ENCODE measurements at regions not wholly inside any gene's neighbourhood (a gene's known extent, or its start where the extent isn't known, plus 50 kb on each side); places are given as distances from the start of the nearest gene placed in this dataset.

- no peak for DNase-seq (ENCODE audit: low spot score)
- no peak overlapping the region for H3K27ac ChIP-seq
- ChIA-PET POLR2A (ENCODE audit: low non-redundant PET) (no interaction called here), CTCF (no interaction called here)
- TF ChIP-seq, protein P1, sequence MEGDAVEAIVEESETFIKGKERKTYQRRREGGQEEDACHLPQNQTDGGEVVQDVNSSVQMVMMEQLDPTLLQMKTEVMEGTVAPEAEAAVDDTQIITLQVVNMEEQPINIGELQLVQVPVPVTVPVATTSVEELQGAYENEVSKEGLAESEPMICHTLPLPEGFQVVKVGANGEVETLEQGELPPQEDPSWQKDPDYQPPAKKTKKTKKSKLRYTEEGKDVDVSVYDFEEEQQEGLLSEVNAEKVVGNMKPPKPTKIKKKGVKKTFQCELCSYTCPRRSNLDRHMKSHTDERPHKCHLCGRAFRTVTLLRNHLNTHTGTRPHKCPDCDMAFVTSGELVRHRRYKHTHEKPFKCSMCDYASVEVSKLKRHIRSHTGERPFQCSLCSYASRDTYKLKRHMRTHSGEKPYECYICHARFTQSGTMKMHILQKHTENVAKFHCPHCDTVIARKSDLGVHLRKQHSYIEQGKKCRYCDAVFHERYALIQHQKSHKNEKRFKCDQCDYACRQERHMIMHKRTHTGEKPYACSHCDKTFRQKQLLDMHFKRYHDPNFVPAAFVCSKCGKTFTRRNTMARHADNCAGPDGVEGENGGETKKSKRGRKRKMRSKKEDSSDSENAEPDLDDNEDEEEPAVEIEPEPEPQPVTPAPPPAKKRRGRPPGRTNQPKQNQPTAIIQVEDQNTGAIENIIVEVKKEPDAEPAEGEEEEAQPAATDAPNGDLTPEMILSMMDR (conservative IDR thresholded peaks at IDR 0.05; ENCODE audit: low read depth) = no peak
Observed at GRCh38 chr10:118917701-118918100, 111.8 kb upstream of the NANOS1 start.

- TF ChIP-seq, protein P1 (conservative IDR thresholded peaks at IDR 0.05; ENCODE audit: low read depth) = no peak
- CTCF ChIA-PET = no interaction called here
- DNase-seq (ENCODE audit: low spot score) = no peak
- H3K27ac ChIP-seq = no peak overlapping the region
- POLR2A ChIA-PET (ENCODE audit: low non-redundant PET) = no interaction called here
Observed at GRCh38 chr10:118918116-118918515, 111.4 kb upstream of the NANOS1 start.

GRCh38 chr10:118918587-118918986 lies 110.9 kb upstream of the NANOS1 start:
- TF ChIP-seq, protein P1 (conservative IDR thresholded peaks at IDR 0.05; ENCODE audit: low read depth) = no peak
- POLR2A ChIA-PET (ENCODE audit: low non-redundant PET) = no interaction called here
- CTCF ChIA-PET = no interaction called here

DNA sequence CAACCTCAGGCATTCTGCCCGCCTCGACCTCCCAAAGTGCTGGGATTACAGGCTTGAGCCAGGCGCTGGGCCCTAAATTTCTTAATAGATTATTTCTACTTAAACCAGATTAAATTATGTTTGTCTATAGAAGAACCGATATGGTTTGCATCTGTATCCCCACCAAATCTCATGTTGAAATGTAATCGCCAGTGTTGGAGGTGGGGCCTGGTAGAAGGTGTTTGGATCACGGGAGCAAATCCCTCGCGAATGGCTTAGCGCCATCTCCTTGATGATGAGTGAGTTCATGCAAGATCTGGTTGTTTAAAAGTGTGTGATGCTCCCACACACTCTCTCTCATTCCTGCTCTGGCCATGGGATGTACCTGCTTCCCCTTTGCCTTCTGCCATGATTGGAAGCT lies 109.3 kb upstream of the NANOS1 start:
- CTCF ChIA-PET = no interaction called here
- TF ChIP-seq, protein P1 (conservative IDR thresholded peaks at IDR 0.05; ENCODE audit: low read depth) = no peak
- H3K27ac ChIP-seq = no peak overlapping the region
- POLR2A ChIA-PET (ENCODE audit: low non-redundant PET) = no interaction called here
- DNase-seq (ENCODE audit: low spot score) = no peak

More at GRCh38 chr10:118918587-118918986, 110.9 kb upstream of the NANOS1 start:
- DNase-seq (ENCODE audit: low spot score) = no peak
- H3K27ac ChIP-seq = no peak overlapping the region

GRCh38 chr10:118922226-118922625 lies 107.3 kb upstream of the NANOS1 start:
- TF ChIP-seq, protein P1 (conservative IDR thresholded peaks at IDR 0.05; ENCODE audit: low read depth) = no peak
- H3K27ac ChIP-seq = 0 out of 2 replicates have a peak overlapping the region, but pooled peaks have one; percentile 14
- POLR2A ChIA-PET (ENCODE audit: low non-redundant PET) = no interaction called here
- DNase-seq (ENCODE audit: low spot score) = no peak
- CTCF ChIA-PET = no interaction called here

DNA sequence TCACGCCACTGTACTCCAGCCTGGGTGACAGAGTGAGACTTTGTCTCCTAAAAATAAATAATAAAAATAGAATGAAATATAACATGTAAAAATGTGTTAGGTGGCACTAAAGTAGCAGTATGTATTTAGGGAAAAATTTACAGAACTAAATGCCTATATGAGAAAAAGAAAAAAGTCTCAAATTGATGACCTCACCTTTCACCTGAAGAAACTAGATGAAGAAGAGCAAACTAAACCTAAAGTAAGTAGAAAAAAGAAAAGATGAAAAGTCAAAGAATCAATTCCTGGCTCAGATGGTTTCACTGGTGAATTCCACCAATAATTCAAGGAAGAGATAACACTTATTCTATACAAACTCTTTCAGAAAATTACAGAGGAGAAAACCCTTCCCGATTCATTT lies 106.5 kb upstream of the NANOS1 start:
- TF ChIP-seq, protein P1 (conservative IDR thresholded peaks at IDR 0.05; ENCODE audit: low read depth) = no peak
- 0 out of 2 replicates have a peak overlapping the region, but pooled peaks have one; percentile 14 for H3K27ac ChIP-seq
- CTCF ChIA-PET = no interaction called here
- no peak for DNase-seq (ENCODE audit: low spot score)
- POLR2A ChIA-PET (ENCODE audit: low non-redundant PET) = interaction anchor here (0.6 kb wide), 1 partner anchor 1140 kb away, joined by 3 read pairs; no protein-coding TSS in a partner anchor

- CTCF ChIA-PET = interaction anchor here (0.6 kb wide), 1 partner anchor 189 kb away, joined by 4 read pairs; no protein-coding TSS in a partner anchor
- POLR2A ChIA-PET (ENCODE audit: low non-redundant PET) = no interaction called here
- TF ChIP-seq, protein P1 (conservative IDR thresholded peaks at IDR 0.05; ENCODE audit: low read depth) = no peak
- H3K27ac ChIP-seq = no peak overlapping the region
- no peak for DNase-seq (ENCODE audit: low spot score)
Observed at GRCh38 chr10:118924493-118924892, 105.0 kb upstream of the NANOS1 start.

Data from RWPE1 (cell line).